Neural progenitor cell (in vitro differentiated cells): ENCODE measurements at regions not wholly inside any gene's neighbourhood (a gene's known extent, or its start where the extent isn't known, plus 50 kb on each side); places are given as distances from the start of the nearest gene placed in this dataset.

Source experiments
- DNase-seq: peaks from one replicate; pipeline ENCODE4 v3.0.0-alpha.2; 2016; ENCODE audit warnings: low spot score
- H2AFZ ChIP-seq: fragments of 200-600 bp; sonication (generic); replicated peaks from 2 replicates; pipeline ENCODE4 v1.6.1; 2016; ENCODE audit warnings: antibody characterized with exemption
- H3F3A ChIP-seq: fragments of 200-600 bp; sonication (generic); 2 replicates; pipeline ENCODE4 v1.6.1; 2016; ENCODE audit warnings: antibody characterized with exemption, low read depth
- H3K27ac ChIP-seq: fragments of 200-600 bp; sonication (generic); 2 replicates; pipeline ENCODE4 v1.5.1; 2016; ENCODE audit warnings: mild to moderate bottlenecking
- H3K27me3 ChIP-seq: fragments of 200-600 bp; sonication (generic); 2 replicates; pipeline ENCODE4 v1.6.1; 2016; ENCODE audit warnings: mild to moderate bottlenecking, moderate library complexity
- H3K36me3 ChIP-seq: fragments of 200-600 bp; sonication (generic); 2 replicates; pipeline ENCODE4 v1.5.1; 2016
- H3K4me1 ChIP-seq: fragments of 200-600 bp; sonication (generic); 2 replicates; pipeline ENCODE4 v1.6.1; 2016; ENCODE audit warnings: mixed run types
- H3K4me2 ChIP-seq: fragments of 200-600 bp; sonication (generic); 2 replicates; pipeline ENCODE4 v1.6.1; 2016
- H3K4me3 ChIP-seq: fragments of 200-600 bp; sonication (generic); 2 replicates; pipeline ENCODE4 v1.5.1; 2016
- H3K79me2 ChIP-seq: fragments of 200-600 bp; sonication (generic); 2 replicates; pipeline ENCODE4 v1.6.1; 2016; ENCODE audit warnings: low read depth
- H3K9ac ChIP-seq: fragments of 200-600 bp; sonication (generic); 2 replicates; pipeline ENCODE4 v1.6.1; 2016
- H3K9me3 ChIP-seq: fragments of 200-600 bp; sonication (generic); 2 replicates; pipeline ENCODE4 v1.5.1; 2016; ENCODE audit warnings: low read depth
- H4K20me1 ChIP-seq: fragments of 200-600 bp; sonication (generic); 2 replicates; pipeline ENCODE4 v1.6.1; 2016; ENCODE audit warnings: low read depth
- H3K27ac Mint-ChIP-seq: 3 replicates; pipeline ENCODE4 v1.8.0; 2021; ENCODE audit warnings: mixed read lengths
- H3K27me3 Mint-ChIP-seq: 2 replicates; pipeline ENCODE4 v1.8.0; 2022; ENCODE audit warnings: low read depth, mild to moderate bottlenecking, inconsistent platforms, moderate library complexity, mixed read lengths; ENCODE audit not compliant: insufficient read depth
- H3K36me3 Mint-ChIP-seq: 3 replicates; pipeline ENCODE4 v1.8.0; 2021; ENCODE audit warnings: mixed read lengths
- H3K4me1 Mint-ChIP-seq: 3 replicates; pipeline ENCODE4 v1.8.0; 2021; ENCODE audit warnings: mixed read lengths
- H3K4me3 Mint-ChIP-seq: 3 replicates; pipeline ENCODE4 v1.8.0; 2021; ENCODE audit warnings: mild to moderate bottlenecking, moderate library complexity, mixed read lengths
- H3K9me3 Mint-ChIP-seq: 3 replicates; pipeline ENCODE4 v1.8.0; 2020; ENCODE audit warnings: mixed read lengths
- EZH2 ChIP-seq: fragments of 200-600 bp; sonication (generic); IDR thresholded peaks from 2 replicates; pipeline ENCODE4 v1.6.1; 2017; ENCODE audit warnings: antibody characterized with exemption, mild to moderate bottlenecking, moderate library complexity
- EZH2phosphoT487 ChIP-seq: fragments of 200-600 bp; sonication (generic); IDR thresholded peaks from 2 replicates; pipeline ENCODE4 v1.6.1; 2017; ENCODE audit warnings: antibody characterized with exemption
- TF ChIP-seq, protein P1 (sequence below): fragments of 200-600 bp; sonication (generic); IDR thresholded peaks from 2 replicates; pipeline ENCODE4 v1.5.1; 2017; ENCODE audit warnings: antibody characterized with exemption, mild to moderate bottlenecking

DNA sequence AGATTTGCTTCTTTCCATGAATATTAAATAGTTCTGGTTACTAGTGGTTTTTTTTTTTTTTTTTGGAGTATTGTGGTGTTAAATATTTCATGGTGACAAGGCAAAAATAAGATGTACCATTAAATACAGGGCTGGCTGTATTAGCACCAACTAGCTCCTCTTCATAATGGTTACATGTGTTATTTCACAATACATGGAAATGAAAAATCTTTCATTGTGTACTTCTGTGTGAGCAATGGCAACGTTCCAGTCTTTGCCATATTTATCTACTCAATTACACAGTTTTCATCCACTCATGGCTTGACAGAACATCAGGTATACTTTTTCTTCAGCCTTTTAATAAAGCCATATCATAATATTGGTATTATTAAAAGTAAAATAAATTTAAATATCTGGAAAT lies 394.7 kb upstream of the GRM3 start:
- no peak overlapping the region for H3K4me3 ChIP-seq
- TF ChIP-seq EZH2 (no peak), EZH2phosphoT487 (no peak)
- TF ChIP-seq, protein P1, sequence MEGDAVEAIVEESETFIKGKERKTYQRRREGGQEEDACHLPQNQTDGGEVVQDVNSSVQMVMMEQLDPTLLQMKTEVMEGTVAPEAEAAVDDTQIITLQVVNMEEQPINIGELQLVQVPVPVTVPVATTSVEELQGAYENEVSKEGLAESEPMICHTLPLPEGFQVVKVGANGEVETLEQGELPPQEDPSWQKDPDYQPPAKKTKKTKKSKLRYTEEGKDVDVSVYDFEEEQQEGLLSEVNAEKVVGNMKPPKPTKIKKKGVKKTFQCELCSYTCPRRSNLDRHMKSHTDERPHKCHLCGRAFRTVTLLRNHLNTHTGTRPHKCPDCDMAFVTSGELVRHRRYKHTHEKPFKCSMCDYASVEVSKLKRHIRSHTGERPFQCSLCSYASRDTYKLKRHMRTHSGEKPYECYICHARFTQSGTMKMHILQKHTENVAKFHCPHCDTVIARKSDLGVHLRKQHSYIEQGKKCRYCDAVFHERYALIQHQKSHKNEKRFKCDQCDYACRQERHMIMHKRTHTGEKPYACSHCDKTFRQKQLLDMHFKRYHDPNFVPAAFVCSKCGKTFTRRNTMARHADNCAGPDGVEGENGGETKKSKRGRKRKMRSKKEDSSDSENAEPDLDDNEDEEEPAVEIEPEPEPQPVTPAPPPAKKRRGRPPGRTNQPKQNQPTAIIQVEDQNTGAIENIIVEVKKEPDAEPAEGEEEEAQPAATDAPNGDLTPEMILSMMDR: no peak
- DNase-seq: no peak
- H3K36me3 Mint-ChIP-seq: no peaks in the 10 kb centered on the region
- no peak overlapping the region for H3K27ac ChIP-seq
- H3K9me3 Mint-ChIP-seq: no peaks in the 10 kb centered on the region
- H3K4me2 ChIP-seq: no peak overlapping the region
- no peaks in the 10 kb centered on the region for H4K20me1 ChIP-seq
- no peaks in the 10 kb centered on the region for H3K27me3 ChIP-seq
- no peaks in the 10 kb centered on the region for H3K36me3 ChIP-seq
- H3K27me3 Mint-ChIP-seq: peaks cover 2% of the 10 kb centered on the region
- no peaks in the 10 kb centered on the region for H3F3A ChIP-seq
- no peaks in the 10 kb centered on the region for H3K4me1 ChIP-seq
- H3K9me3 ChIP-seq: no peaks in the 10 kb centered on the region
- H3K4me1 Mint-ChIP-seq: no peaks in the 10 kb centered on the region
- H3K27ac Mint-ChIP-seq: no peak overlapping the region
- no peak overlapping the region for H2AFZ ChIP-seq
- H3K4me3 Mint-ChIP-seq: no peak overlapping the region
- no peaks in the 10 kb centered on the region for H3K79me2 ChIP-seq
- H3K9ac ChIP-seq: no peak overlapping the region

DNA sequence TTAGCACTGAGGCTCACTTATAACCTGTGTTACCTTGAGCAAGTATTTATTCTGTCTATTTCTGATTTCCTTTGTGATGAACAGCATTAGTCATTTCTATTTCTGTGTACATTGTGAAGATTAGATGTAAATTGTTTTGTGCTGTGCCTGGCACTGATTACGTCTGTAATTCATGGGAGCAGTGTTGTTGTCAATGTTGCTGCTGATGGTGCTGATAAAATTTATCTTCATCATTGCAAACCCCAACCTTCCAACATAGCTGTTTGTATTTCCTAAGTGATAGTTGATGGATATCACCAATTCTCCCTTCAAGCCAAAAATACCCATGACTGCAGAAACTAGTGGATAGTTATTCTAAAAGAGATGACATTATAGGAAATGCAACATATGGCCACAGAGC lies 400.5 kb upstream of the GRM3 start:
- Histone ChIP-seq H4K20me1 (no peaks in the 10 kb centered on the region), H3K4me1 (no peaks in the 10 kb centered on the region), H3K9ac (no peak overlapping the region), H3F3A (no peaks in the 10 kb centered on the region), H2AFZ (no peak overlapping the region), H3K27ac (no peak overlapping the region), H3K4me3 (no peak overlapping the region), H3K9me3 (no peaks in the 10 kb centered on the region), H3K4me2 (no peak overlapping the region), H3K79me2 (no peaks in the 10 kb centered on the region), H3K36me3 (no peaks in the 10 kb centered on the region), H3K27me3 (no peaks in the 10 kb centered on the region)
- H3K4me3 Mint-ChIP-seq: no peak overlapping the region
- no peaks in the 10 kb centered on the region for H3K27me3 Mint-ChIP-seq
- no peaks in the 10 kb centered on the region for H3K4me1 Mint-ChIP-seq
- H3K36me3 Mint-ChIP-seq: no peaks in the 10 kb centered on the region
- H3K9me3 Mint-ChIP-seq: no peaks in the 10 kb centered on the region
- no peak overlapping the region for H3K27ac Mint-ChIP-seq
- no peak for DNase-seq
- TF ChIP-seq EZH2: no peak
- TF ChIP-seq, protein P1: no peak
- TF ChIP-seq EZH2phosphoT487: no peak

DNA sequence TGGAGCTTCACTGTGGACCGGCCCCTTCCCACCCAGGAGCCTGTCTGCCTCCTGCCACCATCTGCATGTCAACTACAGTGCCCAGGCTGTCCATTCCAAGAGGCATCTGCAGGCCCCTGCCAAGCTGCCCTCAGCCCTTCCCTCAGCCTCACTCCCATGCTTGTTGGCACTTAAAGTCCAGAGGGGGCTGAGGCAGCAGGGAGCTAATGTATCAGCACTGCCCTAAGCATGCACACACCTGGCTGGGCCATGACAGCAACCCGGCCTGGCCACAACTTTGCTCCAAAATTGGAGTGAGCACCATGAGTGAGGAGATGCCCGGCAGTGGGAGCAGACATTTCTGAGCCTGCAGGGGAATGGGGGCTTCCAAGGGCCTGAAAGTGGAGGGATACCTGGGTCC lies 417.5 kb upstream of the GRM3 start:
- no peaks in the 10 kb centered on the region for H3K27me3 Mint-ChIP-seq
- no peak overlapping the region for H3K27ac ChIP-seq

More for the DNA sequence above, 417.5 kb upstream of the GRM3 start:
- H3K4me1 Mint-ChIP-seq: no peaks in the 10 kb centered on the region
- H3K9me3 Mint-ChIP-seq: peaks cover 7% of the 10 kb centered on the region
- H3K27me3 ChIP-seq: no peaks in the 10 kb centered on the region
- H3K4me1 ChIP-seq: no peaks in the 10 kb centered on the region
- no peak for DNase-seq
- no peak overlapping the region for H2AFZ ChIP-seq
- no peak overlapping the region for H3K27ac Mint-ChIP-seq
- no peaks in the 10 kb centered on the region for H3K36me3 ChIP-seq
- H3K9me3 ChIP-seq: no peaks in the 10 kb centered on the region
- no peaks in the 10 kb centered on the region for H3K36me3 Mint-ChIP-seq
- no peaks in the 10 kb centered on the region for H3F3A ChIP-seq
- H3K4me3 Mint-ChIP-seq: no peak overlapping the region
- no peak overlapping the region for H3K4me3 ChIP-seq
- H4K20me1 ChIP-seq: no peaks in the 10 kb centered on the region
- TF ChIP-seq EZH2phosphoT487: no peak
- TF ChIP-seq EZH2: no peak
- TF ChIP-seq, protein P1: no peak
- no peak overlapping the region for H3K9ac ChIP-seq
- H3K4me2 ChIP-seq: no peak overlapping the region
- H3K79me2 ChIP-seq: no peaks in the 10 kb centered on the region
